ENCODE measurements at regions not wholly inside any gene's neighbourhood (a gene's known extent, or its start where the extent isn't known, plus 50 kb on each side); places are given as distances from the start of the nearest gene placed in this dataset.
"Not testable (repeated sequence)": the region's sequence is repeated elsewhere in the genome, so short reads cannot be mapped to it uniquely, and the experiment has no call there.

- not testable (repeated sequence) for H3K9me3 Mint-ChIP-seq, H3K27ac Mint-ChIP-seq, H3K4me1 Mint-ChIP-seq, H3K36me3 Mint-ChIP-seq, H3K4me3 Mint-ChIP-seq
- DNase-seq (ENCODE audit: low spot score in 2 of 2) (peak; percentile 17 to 49), ATAC-seq (peak; percentile 98)
Measured at GRCh38 chr1:144045751-144046546, 74.2 kb upstream of the FAM72C start.

- DNase-seq (ENCODE audit: low spot score in 2 of 2); H3K27ac Mint-ChIP-seq; H3K4me3 Mint-ChIP-seq; H3K36me3 Mint-ChIP-seq; ATAC-seq; H3K9me3 Mint-ChIP-seq; H3K4me1 Mint-ChIP-seq: not testable (repeated sequence)
Measured at GRCh38 chr1:144042251-144042650, 70.5 kb upstream of the FAM72C start.

- H3K4me1 Mint-ChIP-seq; H3K36me3 Mint-ChIP-seq; DNase-seq (ENCODE audit: low spot score in 2 of 2); H3K27ac Mint-ChIP-seq; ATAC-seq; H3K9me3 Mint-ChIP-seq; H3K4me3 Mint-ChIP-seq: not testable (repeated sequence)
Measured at GRCh38 chr1:144040293-144040692, 68.5 kb upstream of the FAM72C start.

DNA sequence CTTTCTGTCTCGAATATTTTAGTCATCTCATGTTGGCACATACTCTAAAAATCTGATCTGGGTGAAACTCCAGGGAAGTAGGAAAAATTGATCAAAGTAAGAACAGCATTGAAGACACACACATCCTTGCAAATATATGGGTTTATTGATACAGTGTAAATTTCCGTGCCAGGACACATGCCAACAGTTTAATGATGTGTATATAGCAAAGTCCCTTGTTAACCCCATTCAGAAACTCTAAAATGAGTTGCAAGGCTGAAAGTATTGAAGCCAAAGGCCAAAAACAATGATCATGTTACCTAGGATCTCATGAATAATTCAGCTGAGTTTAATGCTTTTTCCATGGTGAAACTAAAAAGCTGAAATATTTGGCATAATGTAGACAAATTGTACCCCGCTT lies 62.3 kb upstream of the FAM72C start:
- not testable (repeated sequence) for DNase-seq (ENCODE audit: low spot score in 2 of 2); H3K4me3 Mint-ChIP-seq; H3K9me3 Mint-ChIP-seq; H3K4me1 Mint-ChIP-seq; H3K27ac Mint-ChIP-seq; ATAC-seq; H3K36me3 Mint-ChIP-seq

DNA sequence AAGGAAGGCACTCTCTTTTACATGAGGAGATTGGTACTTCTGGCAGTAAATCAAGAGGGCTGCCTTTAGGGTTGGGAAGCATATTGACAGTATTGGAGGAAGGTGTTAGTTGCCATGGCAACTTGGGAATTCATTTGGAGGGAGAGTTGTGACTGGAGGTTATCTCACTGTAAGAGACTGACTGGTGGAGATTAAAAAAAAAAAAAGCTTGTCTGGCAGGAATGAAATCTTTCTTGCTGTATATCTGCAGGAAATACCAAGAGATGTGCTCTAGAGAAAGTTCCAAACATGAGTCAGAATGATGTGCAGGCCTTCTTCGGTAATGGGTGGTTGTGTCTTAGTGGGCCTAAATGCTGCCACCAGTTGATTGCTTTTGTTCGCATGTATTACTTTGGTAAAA lies 59.8 kb upstream of the FAM72C start:
- H3K9me3 Mint-ChIP-seq; H3K36me3 Mint-ChIP-seq; H3K27ac Mint-ChIP-seq; H3K4me3 Mint-ChIP-seq; ATAC-seq; H3K4me1 Mint-ChIP-seq; DNase-seq (ENCODE audit: low spot score in 2 of 2): not testable (repeated sequence)

GRCh38 chr1:144026022-144026421 lies 54.2 kb upstream of the FAM72C start:
- peak; percentile 96 for ATAC-seq
- not testable (repeated sequence) for H3K27ac Mint-ChIP-seq, H3K36me3 Mint-ChIP-seq

GRCh38 chr1:144021690-144022384 lies 50.1 kb upstream of the FAM72C start:
- H3K27ac Mint-ChIP-seq; H3K4me3 Mint-ChIP-seq; DNase-seq (ENCODE audit: low spot score in 2 of 2); H3K9me3 Mint-ChIP-seq; H3K36me3 Mint-ChIP-seq; H3K4me1 Mint-ChIP-seq; ATAC-seq: not testable (repeated sequence)

More at GRCh38 chr1:144026022-144026421, 54.2 kb upstream of the FAM72C start:
- H3K9me3 Mint-ChIP-seq; H3K4me3 Mint-ChIP-seq; DNase-seq (ENCODE audit: low spot score in 2 of 2); H3K4me1 Mint-ChIP-seq: not testable (repeated sequence)
